Neural cell (in vitro differentiated cells): ENCODE measurements at regions not wholly inside any gene's neighbourhood (a gene's known extent, or its start where the extent isn't known, plus 50 kb on each side); places are given as distances from the start of the nearest gene placed in this dataset.

ENCODE experiments used
- CTCF ChIP-seq: fragments of 450-650 bp; IDR thresholded peaks from 2 replicates; pipeline ENCODE4 v1.5.1; 2014; ENCODE audit warnings: antibody characterized with exemption, mild to moderate bottlenecking, moderate library complexity; ENCODE audit not compliant: poor library complexity, severe bottlenecking
- EP300 ChIP-seq: fragments of 450-650 bp; conservative IDR thresholded peaks from 2 replicates; pipeline ENCODE4 v1.6.1; 2014; ENCODE audit warnings: antibody characterized with exemption, mild to moderate bottlenecking, moderate library complexity; ENCODE audit not compliant: poor library complexity, severe bottlenecking
- EZH2 ChIP-seq: fragments of 200-600, 300-800 bp; shearing (Covaris generic), sonication (generic); IDR thresholded peaks from 2 replicates; pipeline ENCODE4 v1.6.1; 2014; ENCODE audit warnings: antibody characterized with exemption, low read length, borderline replicate concordance, mild to moderate bottlenecking; ENCODE audit not compliant: insufficient read depth, poor library complexity, severe bottlenecking
- POLR2AphosphoS5 ChIP-seq: IDR thresholded peaks from 2 replicates; pipeline ENCODE4 v1.6.1; 2012
- RAD21 ChIP-seq: fragments of 450-650 bp; conservative IDR thresholded peaks from 2 replicates; pipeline ENCODE4 v1.6.1; 2014; ENCODE audit warnings: antibody characterized with exemption, mild to moderate bottlenecking, moderate library complexity
- REST ChIP-seq: IDR thresholded peaks from 2 replicates; pipeline ENCODE4 v1.6.1; 2012; ENCODE audit warnings: borderline replicate concordance
- TAF1 ChIP-seq: IDR thresholded peaks from 2 replicates; pipeline ENCODE4 v1.6.1; 2012; ENCODE audit warnings: low read depth

- TF ChIP-seq RAD21 = no peak
- TF ChIP-seq CTCF = no peak
- TF ChIP-seq EZH2 = no peak
- no peak for TF ChIP-seq REST
- no peak for TF ChIP-seq EP300
- TF ChIP-seq POLR2AphosphoS5 = no peak
- no peak for TF ChIP-seq TAF1
These were observed 107.7 kb downstream of the PTGS2 start for GRCh38 chr1:186572509-186572908.
